Lower leg skin (tissue), 4 donors: ENCODE measurements at regions not wholly inside any gene's neighbourhood (a gene's known extent, or its start where the extent isn't known, plus 50 kb on each side); places are given as distances from the start of the nearest gene placed in this dataset.
A peak's percentile ranks its signal among the peaks of the same experiment; 100 is the strongest.
"Not testable (repeated sequence)": the region's sequence is repeated elsewhere in the genome, so short reads cannot be mapped to it uniquely, and the experiment has no call there.

ENCODE experiments used
- DNase-seq, 2 donors: peaks; one replicate each; pipeline ENCODE4 v3.0.0-alpha.2; 2019; ENCODE audit warnings: low spot score in 2 of 2
- H3K4me3 ChIP-seq: fragments of 200-600 bp; sonication (generic); 2 replicates; pipeline ENCODE4 v1.5.1; 2017; ENCODE audit warnings: mild to moderate bottlenecking, low read depth; ENCODE audit not compliant: poor library complexity, severe bottlenecking
- POLR2A ChIP-seq, 2 donors: fragments of 450-650 bp; IDR thresholded peaks; one replicate each; pipeline ENCODE4 v1.6.1; 2016 to 2017; ENCODE audit warnings: antibody characterized with exemption in 2 of 2, mild to moderate bottlenecking in 1 of 2, moderate library complexity in 1 of 2
- WGBS, 2 donors: methylation state at CpG; one replicate each; pipeline ENCODE4 v1.1.5; 2018; 5-methylcytosine and 5-hydroxymethylcytosine counted together
- intact Hi-C: fragments of 100-400 bp; cut with DNase I; formaldehyde crosslinking; loops from one replicate; pipeline ENCODE4 v1.15.0; 2023; ENCODE audit warnings: low total_unique reads
- TF ChIP-seq, protein P1 (sequence below), 3 donors: fragments of 450-650 bp; IDR thresholded peaks; one replicate each; pipeline ENCODE4 v1.5.1; 2016; ENCODE audit warnings: antibody characterized with exemption in 3 of 3, mild to moderate bottlenecking in 3 of 3, moderate library complexity in 2 of 3

- no peak overlapping the region for H3K4me3 ChIP-seq
- no peak for DNase-seq
- WGBS, 2 donors, result 65 to 82% methylated on average over 2 of the region's 2 CpGs
- TF ChIP-seq, protein P1, sequence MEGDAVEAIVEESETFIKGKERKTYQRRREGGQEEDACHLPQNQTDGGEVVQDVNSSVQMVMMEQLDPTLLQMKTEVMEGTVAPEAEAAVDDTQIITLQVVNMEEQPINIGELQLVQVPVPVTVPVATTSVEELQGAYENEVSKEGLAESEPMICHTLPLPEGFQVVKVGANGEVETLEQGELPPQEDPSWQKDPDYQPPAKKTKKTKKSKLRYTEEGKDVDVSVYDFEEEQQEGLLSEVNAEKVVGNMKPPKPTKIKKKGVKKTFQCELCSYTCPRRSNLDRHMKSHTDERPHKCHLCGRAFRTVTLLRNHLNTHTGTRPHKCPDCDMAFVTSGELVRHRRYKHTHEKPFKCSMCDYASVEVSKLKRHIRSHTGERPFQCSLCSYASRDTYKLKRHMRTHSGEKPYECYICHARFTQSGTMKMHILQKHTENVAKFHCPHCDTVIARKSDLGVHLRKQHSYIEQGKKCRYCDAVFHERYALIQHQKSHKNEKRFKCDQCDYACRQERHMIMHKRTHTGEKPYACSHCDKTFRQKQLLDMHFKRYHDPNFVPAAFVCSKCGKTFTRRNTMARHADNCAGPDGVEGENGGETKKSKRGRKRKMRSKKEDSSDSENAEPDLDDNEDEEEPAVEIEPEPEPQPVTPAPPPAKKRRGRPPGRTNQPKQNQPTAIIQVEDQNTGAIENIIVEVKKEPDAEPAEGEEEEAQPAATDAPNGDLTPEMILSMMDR (IDR thresholded peaks at IDR 0.05), result no peak
- no peak for TF ChIP-seq POLR2A (IDR thresholded peaks at IDR 0.05)
- intact Hi-C loops, result loop anchor here (5.0 kb wide), 1 partner anchor 435 kb away; no protein-coding TSS in a partner anchor
Observed at GRCh38 chr10:5282137-5282536, 82.6 kb upstream of the UCN3 start.

DNA sequence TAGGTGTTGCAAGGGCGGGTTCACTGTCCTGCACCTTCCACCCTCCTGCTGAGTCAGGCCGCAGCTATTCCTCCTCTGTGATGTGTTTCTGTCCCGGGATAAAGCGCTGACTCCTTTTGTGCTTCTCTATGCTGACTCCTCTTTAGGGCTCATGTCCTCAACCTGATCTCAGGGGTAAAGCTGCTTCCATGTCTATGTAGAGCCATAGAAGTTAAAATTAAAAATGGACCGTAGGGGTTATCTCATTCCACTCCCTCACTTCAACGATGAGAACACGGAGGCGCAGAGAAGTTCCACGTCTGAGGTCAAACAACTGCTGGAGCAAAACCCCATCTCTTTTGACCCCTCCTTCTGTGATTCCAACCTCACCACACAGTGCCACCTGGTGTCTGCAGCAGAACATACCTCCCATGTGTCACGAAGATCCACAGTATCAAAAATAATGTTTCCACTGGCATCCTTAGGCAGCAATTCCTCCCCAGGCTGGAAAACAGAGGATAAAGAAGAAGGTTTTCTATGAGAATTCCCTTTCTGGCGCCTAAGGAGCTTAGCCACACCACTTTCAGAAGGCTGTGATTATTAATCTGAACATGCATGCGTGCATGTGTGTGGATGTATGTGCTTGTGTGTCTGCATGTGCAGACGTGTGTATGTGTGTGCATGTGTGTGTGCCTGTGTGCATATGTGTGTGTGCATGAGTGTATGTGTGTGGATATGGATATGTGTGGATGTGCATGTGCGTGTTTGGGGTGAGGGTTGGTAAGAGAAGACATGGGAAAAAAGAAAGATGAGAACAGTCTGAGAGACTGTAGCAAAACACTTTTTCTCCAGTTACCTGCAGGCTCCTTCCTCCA lies 81.2 kb upstream of the UCN3 start:
- intact Hi-C loops, result loop anchor here (5.0 kb wide), 1 partner anchor 436 kb away; no protein-coding TSS in a partner anchor
- no peak overlapping the region for H3K4me3 ChIP-seq
- 50 to 53% methylated on average over 14 of the region's 14 CpGs for WGBS, 2 donors
- TF ChIP-seq, protein P1 (IDR thresholded peaks at IDR 0.05), result peak in 1 of 3 donors; percentile 6
- no peak for TF ChIP-seq POLR2A (IDR thresholded peaks at IDR 0.05)
- DNase-seq, result peak; percentile 59 to 85

DNA sequence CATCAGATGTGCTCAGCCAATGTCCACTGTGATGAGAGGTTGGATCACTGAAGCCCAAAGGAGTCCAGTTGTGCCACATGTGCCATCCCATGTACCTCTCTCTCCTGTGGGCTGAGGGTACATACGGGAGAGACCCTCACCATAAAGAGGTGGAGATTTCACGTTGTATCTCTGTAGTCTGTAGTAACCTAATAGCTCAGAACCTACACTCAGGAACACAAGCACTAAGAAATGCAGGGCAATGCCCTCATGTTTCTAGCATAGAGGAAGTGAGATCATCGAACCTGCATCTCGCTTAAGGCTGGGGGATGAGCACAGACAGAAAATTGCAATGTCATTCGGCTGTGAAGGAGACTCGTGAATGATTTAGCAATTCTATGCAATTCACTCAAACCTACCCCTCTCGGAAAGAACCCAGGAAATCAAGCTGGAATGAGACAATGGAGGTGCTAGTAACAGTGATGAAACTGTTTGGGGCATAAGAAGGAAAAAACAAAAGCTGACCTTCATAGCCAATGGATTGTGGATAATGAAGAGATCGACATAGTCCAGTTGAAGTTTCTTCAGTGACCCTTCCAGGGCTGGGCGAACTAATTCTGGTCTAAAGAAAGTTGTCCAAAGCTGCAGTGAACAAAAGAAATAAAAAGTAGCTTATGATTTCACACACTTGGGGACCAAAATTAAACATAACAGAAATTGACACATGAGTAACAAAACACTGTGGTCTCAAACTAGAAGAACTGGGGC lies 80.3 kb upstream of the UCN3 start:
- WGBS, 2 donors, result 69 to 70% methylated on average over 9 of the region's 9 CpGs
- H3K4me3 ChIP-seq, result no peak overlapping the region
- no peak for DNase-seq
- intact Hi-C loops, result loop anchor here (5.0 kb wide), 1 partner anchor 437 kb away; no protein-coding TSS in a partner anchor
- TF ChIP-seq POLR2A (IDR thresholded peaks at IDR 0.05), result no peak
- TF ChIP-seq, protein P1 (IDR thresholded peaks at IDR 0.05), result no peak

GRCh38 chr10:5285186-5285585 lies 79.6 kb upstream of the UCN3 start:
- no peak overlapping the region for H3K4me3 ChIP-seq
- intact Hi-C loops, result no loop called here
- DNase-seq, result no peak
- TF ChIP-seq, protein P1 (IDR thresholded peaks at IDR 0.05), result no peak
- no peak for TF ChIP-seq POLR2A (IDR thresholded peaks at IDR 0.05)
- 68 to 72% methylated on average over 9 of the region's 9 CpGs for WGBS, 2 donors

DNA sequence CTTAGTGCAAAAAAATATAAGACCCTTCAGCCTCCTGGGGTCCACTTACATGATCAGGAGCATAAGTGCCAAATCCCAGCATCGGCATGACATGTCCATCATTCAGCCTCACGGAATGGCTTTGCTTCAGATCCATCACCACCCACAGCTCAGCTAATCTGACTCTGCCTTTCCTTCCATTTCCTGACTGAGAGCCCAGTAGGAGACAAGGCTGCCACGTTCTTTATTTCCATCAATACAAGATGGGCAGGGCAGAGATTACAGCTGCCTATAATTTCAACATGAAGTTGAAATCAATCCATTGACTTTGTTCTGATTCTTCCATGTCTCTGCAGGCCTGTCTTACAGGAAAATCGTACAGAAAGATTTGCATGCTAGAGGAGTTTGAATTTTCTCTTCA lies 76.4 kb upstream of the UCN3 start:
- TF ChIP-seq, protein P1 (IDR thresholded peaks at IDR 0.05), result no peak
- no peak for TF ChIP-seq POLR2A (IDR thresholded peaks at IDR 0.05)
- intact Hi-C loops, result no loop called here
- 67 to 81% methylated on average over 4 of the region's 4 CpGs for WGBS, 2 donors
- H3K4me3 ChIP-seq, result no peak overlapping the region
- no peak for DNase-seq

- H3K4me3 ChIP-seq, intact Hi-C loops, DNase-seq: not testable (repeated sequence)
- WGBS, 2 donors, result 93 to 100% methylated on average over 1 of the region's 1 CpG
Observed at GRCh38 chr10:5289228-5289627, 75.5 kb upstream of the UCN3 start.
